ENCODE measurements at regions not wholly inside any gene's neighbourhood (a gene's known extent, or its start where the extent isn't known, plus 50 kb on each side); places are given as distances from the start of the nearest gene placed in this dataset.
"Not testable (repeated sequence)": the region's sequence is repeated elsewhere in the genome, so short reads cannot be mapped to it uniquely, and the experiment has no call there.

- intact Hi-C loops (cut with DNase I; ENCODE audit: low total_unique reads), result no loop called here
- Histone ChIP-seq H3K4me3 (no peak overlapping the region), H3K4me1 (peaks cover 10 to 14% of the 10 kb centered on the region in 2 donors), H3K27ac (no peak overlapping the region), H3K9me3 (no peaks in the 10 kb centered on the region), H3K36me3 (no peaks in the 10 kb centered on the region), H3K27me3 (no peaks in the 10 kb centered on the region)
- ATAC-seq (no peak), DNase-seq (no peak)
- in situ Hi-C loops (cut with MboI; ENCODE audit: low sequenced_read_pairs in 4 of 4), result no loop called here
- TF ChIP-seq POLR2A (IDR thresholded peaks at IDR 0.05) (no peak), CTCF (IDR thresholded peaks at IDR 0.05 in 4 of 5, conservative IDR thresholded peaks at IDR 0.05 in 1 of 5) (no peak)
Observed at GRCh38 chr2:19101968-19102367, 256.5 kb downstream of the OSR1 start.

- intact Hi-C loops (cut with DNase I; ENCODE audit: low total_unique reads), result no loop called here
- Histone ChIP-seq H3K9me3 (no peaks in the 10 kb centered on the region), H3K27ac (no peak overlapping the region), H3K4me3 (no peak overlapping the region), H3K36me3 (no peaks in the 10 kb centered on the region), H3K4me1 (peaks cover 10 to 14% of the 10 kb centered on the region in 2 donors), H3K27me3 (no peaks in the 10 kb centered on the region)
- no peak for TF ChIP-seq POLR2A (IDR thresholded peaks at IDR 0.05)
- no peak for TF ChIP-seq CTCF (IDR thresholded peaks at IDR 0.05 in 4 of 5, conservative IDR thresholded peaks at IDR 0.05 in 1 of 5)
- DNase-seq (no peak), ATAC-seq (no peak)
- in situ Hi-C loops (cut with MboI; ENCODE audit: low sequenced_read_pairs in 4 of 4), result no loop called here
Observed at GRCh38 chr2:19100570-19100969, 257.9 kb downstream of the OSR1 start.

- in situ Hi-C loops (cut with MboI; ENCODE audit: low sequenced_read_pairs in 4 of 4) (no loop called here), intact Hi-C loops (cut with DNase I; ENCODE audit: low total_unique reads) (no loop called here)
- Histone ChIP-seq H3K4me3 (no peak overlapping the region), H3K27ac (no peak overlapping the region), H3K27me3 (no peaks in the 10 kb centered on the region), H3K4me1 (peaks cover 10 to 14% of the 10 kb centered on the region in 2 donors), H3K9me3 (no peaks in the 10 kb centered on the region), H3K36me3 (no peaks in the 10 kb centered on the region)
- TF ChIP-seq POLR2A (IDR thresholded peaks at IDR 0.05) (no peak), CTCF (IDR thresholded peaks at IDR 0.05 in 4 of 5, conservative IDR thresholded peaks at IDR 0.05 in 1 of 5) (no peak)
- ATAC-seq, result no peak
- DNase-seq, result no peak
Observed at GRCh38 chr2:19099181-19099580, 259.2 kb downstream of the OSR1 start.

GRCh38 chr2:19098467-19099160, 259.8 kb downstream of the OSR1 start:
- Histone ChIP-seq H3K27me3 (no peaks in the 10 kb centered on the region), H3K27ac (no peak overlapping the region), H3K9me3 (no peaks in the 10 kb centered on the region), H3K36me3 (no peaks in the 10 kb centered on the region), H3K4me3 (no peak overlapping the region), H3K4me1 (peaks cover 10 to 14% of the 10 kb centered on the region in 2 donors)
- DNase-seq (no peak), ATAC-seq (no peak)
- in situ Hi-C loops (cut with MboI; ENCODE audit: low sequenced_read_pairs in 4 of 4) (no loop called here), intact Hi-C loops (cut with DNase I; ENCODE audit: low total_unique reads) (no loop called here)
- TF ChIP-seq CTCF (IDR thresholded peaks at IDR 0.05 in 4 of 5, conservative IDR thresholded peaks at IDR 0.05 in 1 of 5), result no peak
- no peak for TF ChIP-seq POLR2A (IDR thresholded peaks at IDR 0.05)

GRCh38 chr2:19089476-19089875, 268.9 kb downstream of the OSR1 start:
- H3K27me3 ChIP-seq; intact Hi-C loops (cut with DNase I; ENCODE audit: low total_unique reads); H3K36me3 ChIP-seq; H3K4me3 ChIP-seq; H3K27ac ChIP-seq; DNase-seq; H3K4me1 ChIP-seq; in situ Hi-C loops (cut with MboI; ENCODE audit: low sequenced_read_pairs in 4 of 4); H3K9me3 ChIP-seq; ATAC-seq: not testable (repeated sequence)
